IPS-NIHi11 (cell line): ENCODE measurements at regions not wholly inside any gene's neighbourhood (a gene's known extent, or its start where the extent isn't known, plus 50 kb on each side); places are given as distances from the start of the nearest gene placed in this dataset.

Source experiments
- DNase-seq: peaks from one replicate; pipeline ENCODE4 v3.0.0; 2012; ENCODE audit warnings: mixed read lengths, low spot score

DNA sequence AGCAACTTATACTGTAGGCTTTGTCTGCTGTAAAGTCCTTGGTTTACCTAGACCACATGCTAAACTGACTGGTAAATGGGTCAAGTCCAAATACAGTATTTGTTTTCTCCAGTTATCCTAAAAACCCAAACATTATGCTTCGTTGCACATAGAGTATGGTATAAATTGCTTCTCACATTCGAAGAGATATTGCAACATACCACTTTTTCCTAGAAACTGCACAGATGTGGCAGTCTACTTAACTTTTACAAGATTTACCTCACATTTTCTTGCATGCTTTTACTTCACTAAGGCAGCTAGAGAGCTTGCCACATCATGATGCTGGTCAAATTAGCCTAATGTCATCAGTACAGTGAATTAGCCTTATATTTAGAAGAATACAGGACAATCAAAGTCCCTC, 66.0 kb upstream of the SCN7A start:
- DNase-seq: no peak

DNA sequence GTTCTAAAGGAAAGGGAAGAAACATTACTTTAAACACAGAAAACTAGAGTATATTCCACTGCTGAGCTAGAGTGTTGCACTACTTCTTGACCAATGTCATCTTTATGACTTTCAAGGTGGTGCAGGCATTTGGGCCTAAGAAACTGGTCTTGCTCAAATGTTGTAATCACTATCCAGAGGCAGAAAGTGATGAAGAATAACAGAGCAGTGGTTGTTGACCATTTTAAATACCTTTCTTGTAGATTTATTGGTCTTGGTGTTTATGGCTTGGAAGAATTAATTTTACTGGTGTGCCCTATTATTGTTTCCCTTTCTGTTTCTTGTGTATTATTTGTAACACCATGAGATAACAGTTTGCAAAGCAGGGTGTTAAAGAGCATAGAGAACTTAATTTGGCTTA, 56.9 kb upstream of the SCN7A start:
- no peak for DNase-seq

DNA sequence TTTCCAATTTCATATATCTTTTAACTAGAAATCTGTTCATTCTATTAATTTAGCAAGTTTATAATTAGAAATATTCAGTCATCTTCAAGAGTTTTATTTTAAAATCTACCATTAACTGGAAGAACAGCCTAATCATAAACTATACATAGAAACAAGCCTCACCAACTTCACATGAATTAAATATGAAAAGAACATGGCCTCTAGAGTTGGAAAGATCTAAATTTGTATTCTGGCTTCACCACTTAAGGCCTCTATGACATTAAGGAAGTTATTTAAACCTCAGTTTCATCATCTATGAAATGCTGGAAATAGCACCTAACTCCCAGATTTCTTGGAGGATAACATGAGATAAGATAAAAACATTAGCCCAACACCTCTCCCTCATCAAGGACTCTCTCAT, 51.4 kb upstream of the SCN7A start:
- no peak for DNase-seq
